Fibroblast of the aortic adventitia (primary cell): ENCODE measurements at regions not wholly inside any gene's neighbourhood (a gene's known extent, or its start where the extent isn't known, plus 50 kb on each side); places are given as distances from the start of the nearest gene placed in this dataset.

Source experiments
- DNase-seq: peaks from one replicate; pipeline ENCODE4 v3.0.0-alpha.2; 2010; ENCODE audit warnings: low read depth
- H3K4me3 ChIP-seq: 2 replicates; pipeline ENCODE4 v1.5.1; 2011; ENCODE audit warnings: low read depth, mild to moderate bottlenecking, control low read depth, low read length, moderate library complexity
- TF ChIP-seq, protein P1 (sequence below): IDR thresholded peaks from 2 replicates; pipeline ENCODE4 v1.5.1; 2011; ENCODE audit warnings: mild to moderate bottlenecking, low read length, control low read depth, inconsistent platforms; ENCODE audit not compliant: insufficient read depth

DNA sequence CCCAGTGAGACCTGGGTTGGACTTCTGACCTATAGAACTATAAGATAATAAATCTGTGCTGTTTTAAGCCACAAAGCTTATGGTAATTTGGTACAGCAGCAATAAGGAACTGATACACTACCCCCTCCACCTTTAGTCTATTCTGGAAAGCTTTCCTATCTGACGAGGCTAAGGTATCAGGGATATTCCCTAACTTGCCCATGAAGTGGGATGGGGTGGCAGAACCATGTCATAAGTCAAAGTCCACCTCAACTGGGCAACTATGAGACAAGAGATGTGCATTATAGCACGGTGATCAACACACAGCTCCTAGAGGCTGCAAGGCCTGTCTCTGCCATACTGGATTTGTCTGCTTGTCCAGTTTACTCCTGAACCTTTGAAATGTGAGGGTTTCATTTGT, 146.8 kb upstream of the RAD23B start:
- no peak overlapping the region for H3K4me3 ChIP-seq
- DNase-seq: no peak
- TF ChIP-seq, protein P1, sequence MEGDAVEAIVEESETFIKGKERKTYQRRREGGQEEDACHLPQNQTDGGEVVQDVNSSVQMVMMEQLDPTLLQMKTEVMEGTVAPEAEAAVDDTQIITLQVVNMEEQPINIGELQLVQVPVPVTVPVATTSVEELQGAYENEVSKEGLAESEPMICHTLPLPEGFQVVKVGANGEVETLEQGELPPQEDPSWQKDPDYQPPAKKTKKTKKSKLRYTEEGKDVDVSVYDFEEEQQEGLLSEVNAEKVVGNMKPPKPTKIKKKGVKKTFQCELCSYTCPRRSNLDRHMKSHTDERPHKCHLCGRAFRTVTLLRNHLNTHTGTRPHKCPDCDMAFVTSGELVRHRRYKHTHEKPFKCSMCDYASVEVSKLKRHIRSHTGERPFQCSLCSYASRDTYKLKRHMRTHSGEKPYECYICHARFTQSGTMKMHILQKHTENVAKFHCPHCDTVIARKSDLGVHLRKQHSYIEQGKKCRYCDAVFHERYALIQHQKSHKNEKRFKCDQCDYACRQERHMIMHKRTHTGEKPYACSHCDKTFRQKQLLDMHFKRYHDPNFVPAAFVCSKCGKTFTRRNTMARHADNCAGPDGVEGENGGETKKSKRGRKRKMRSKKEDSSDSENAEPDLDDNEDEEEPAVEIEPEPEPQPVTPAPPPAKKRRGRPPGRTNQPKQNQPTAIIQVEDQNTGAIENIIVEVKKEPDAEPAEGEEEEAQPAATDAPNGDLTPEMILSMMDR: no peak

DNA sequence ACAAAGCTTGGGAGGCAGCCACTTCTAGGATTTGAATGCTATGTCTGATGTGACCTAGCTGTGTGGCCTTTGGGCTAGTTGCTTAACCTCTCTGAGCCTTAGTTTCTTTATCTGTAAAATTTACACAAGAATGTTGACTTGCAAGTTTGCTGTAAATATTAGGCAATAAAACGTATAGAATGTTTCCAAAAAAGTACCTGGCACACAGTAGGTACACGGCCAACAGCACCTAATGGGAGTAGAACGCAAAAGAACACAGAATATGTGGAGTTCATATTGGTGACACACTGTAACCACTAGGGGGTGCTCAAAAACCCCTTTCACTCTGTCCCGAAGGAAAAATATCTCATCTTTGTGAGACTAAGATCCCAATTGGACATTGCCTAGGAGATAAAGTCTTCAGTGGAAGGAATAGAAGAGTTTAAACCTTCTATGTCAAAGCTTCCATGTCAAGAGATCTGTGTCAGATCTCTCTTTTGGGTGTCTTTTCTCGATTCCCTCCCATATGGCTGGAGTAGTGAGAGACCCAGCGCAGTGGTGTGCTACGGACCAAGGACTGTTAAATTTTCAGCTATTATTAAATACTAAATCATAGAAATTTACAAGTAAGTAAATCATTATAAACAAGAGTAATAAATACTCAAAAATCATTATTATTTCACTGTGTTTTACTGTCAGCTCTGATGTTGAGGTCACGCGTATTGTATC, 145.4 kb upstream of the RAD23B start:
- peak; percentile 65 for DNase-seq
- H3K4me3 ChIP-seq: peak overlapping the region; percentile 1
- TF ChIP-seq, protein P1: peak; percentile 73

DNA sequence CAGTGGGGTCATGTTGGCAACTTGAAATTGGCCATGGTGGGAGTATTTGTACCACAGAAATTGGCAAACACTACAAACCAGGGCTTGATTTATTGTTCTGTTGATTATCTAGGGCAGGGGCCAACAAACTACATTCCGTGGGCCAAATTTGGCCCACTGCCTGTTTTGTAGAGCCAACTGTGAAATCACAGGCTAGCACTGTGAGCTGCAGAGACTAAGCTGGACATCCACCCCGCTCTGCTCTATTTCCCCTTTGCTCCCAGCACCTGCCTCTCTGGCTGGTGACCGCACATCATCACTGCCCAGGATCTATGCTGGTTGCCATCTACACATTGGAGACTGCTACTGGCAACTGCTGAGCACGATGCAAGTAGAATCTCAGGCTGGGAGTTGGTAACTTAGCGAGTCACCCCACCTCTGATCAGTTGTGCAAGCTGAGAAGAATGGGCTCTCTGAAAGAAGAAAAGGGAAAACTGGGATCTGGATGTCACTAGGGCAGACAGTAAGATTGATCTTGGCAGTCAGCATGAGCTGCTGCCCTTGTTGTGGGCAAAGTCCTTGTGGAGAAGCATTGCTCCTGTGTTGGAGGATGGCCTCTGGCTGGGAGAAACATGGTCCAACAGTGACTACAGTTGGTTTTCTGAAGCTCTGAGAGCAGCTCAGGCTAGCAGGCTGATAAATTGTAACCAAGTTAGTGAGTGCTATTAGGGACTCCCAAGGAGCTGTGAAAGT, 144.7 kb upstream of the RAD23B start:
- TF ChIP-seq, protein P1: no peak
- no peak overlapping the region for H3K4me3 ChIP-seq
- peak; percentile 50 for DNase-seq

DNA sequence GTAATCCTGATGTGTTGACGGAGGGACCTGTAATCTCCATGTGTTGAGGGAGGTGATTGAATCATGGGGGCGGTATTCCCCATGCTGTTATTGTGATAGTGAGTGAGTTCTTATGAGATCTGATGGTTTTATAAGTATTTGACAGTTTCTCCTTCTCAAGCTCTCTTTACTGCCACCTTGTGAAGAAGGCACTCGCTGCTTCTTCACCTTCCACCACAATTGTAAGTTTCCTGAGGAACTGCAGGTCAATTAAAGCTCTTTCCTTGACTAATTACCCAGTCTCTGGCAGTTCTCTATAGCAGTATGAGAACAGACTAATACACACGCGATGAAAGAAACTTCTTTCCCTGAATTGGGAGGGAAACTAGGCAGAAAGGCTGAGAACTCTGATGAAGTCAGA, 141.1 kb upstream of the RAD23B start:
- DNase-seq: peak; percentile 12
- no peak overlapping the region for H3K4me3 ChIP-seq
- TF ChIP-seq, protein P1: peak; percentile 28

DNA sequence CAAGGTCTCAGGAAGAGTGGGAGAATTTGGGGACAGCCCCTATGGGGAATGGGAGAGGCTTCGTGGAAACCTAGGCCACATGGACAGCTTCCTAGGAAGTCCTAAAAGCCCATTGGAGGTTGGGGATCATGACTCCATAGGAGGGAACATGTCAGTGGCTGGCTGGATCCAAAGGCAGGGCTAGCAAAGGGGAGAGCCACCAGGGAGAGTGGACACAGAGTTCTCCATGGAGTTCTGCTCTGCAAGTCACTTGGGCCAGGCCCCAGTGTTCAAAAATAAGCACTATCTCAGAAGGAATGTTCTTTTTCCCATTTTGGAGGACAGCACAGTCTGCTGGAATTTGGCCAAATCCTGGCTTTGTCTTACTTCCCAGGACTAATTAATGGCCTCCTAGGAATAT, 140.6 kb upstream of the RAD23B start:
- DNase-seq: peak; percentile 11
- TF ChIP-seq, protein P1: no peak

DNA sequence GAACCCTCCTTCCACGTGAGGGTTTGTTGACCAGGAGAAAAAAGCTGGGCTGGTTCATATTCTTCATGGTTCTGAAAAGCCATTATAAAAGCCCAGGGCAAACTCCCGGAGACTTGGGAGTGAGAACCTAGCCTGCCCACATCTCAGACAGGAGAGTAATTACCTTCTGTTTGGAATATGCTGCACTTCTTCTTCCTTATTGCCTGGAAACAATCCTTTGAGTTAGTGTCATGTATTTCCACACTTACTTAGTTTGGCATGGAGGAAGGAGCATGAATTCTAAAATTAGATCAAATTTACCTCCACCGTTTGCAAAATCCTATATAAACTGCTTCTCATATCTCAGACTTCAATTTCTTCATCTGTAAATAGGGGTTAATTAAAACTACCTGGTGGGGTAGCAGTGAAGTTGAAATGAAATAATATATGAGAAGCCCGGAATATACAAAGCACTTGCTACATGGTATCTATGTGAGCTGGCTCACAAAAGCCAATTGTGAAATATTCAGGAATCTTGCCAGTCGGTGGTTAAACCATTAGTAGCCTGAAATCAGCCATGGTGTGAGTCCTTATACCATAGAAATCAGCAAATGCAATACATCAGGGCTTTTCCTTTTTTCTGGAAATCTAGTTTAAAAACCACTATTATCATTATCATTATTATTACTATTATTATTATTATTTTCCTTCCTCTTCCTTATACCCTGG, 140.0 kb upstream of the RAD23B start:
- peak; percentile 45 for DNase-seq
- H3K4me3 ChIP-seq: no peak overlapping the region
- TF ChIP-seq, protein P1: no peak

More for the DNA sequence above, 140.6 kb upstream of the RAD23B start:
- H3K4me3 ChIP-seq: no peak overlapping the region
